ENCODE measurements at regions not wholly inside any gene's neighbourhood (a gene's known extent, or its start where the extent isn't known, plus 50 kb on each side); places are given as distances from the start of the nearest gene placed in this dataset.

DNA sequence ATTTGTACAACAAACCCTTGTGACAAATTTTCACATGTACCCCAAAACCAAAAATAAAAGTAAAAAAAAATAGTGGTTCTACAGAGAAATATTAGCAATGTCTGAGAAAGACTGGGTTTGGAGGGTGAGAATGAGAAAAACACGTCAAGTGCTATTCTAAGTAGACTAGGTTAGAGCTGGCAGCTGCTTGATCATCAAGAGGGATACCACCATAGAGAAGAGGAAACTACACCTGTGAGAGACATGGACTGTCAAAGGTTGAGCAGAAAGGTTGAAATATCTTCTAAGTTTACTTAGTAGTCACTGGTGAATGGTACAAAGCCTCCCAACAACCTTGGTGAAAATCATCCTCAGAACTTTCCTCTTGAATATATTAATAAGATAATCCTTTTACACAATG lies 126.9 kb upstream of the ITGA4 start:
- 90% methylated on average over 1 of the region's 1 CpG for WGBS (ENCODE audit: low lambda C conversion rate, missing lambda C conversion rate)
- H3K27me3 ChIP-seq = no peaks in the 10 kb centered on the region
- no peak for TF ChIP-seq EZH2phosphoT487 (IDR thresholded peaks at IDR 0.05; ENCODE audit: low read depth, severe bottlenecking, unreplicated experiment)
- TF ChIP-seq, protein P1, sequence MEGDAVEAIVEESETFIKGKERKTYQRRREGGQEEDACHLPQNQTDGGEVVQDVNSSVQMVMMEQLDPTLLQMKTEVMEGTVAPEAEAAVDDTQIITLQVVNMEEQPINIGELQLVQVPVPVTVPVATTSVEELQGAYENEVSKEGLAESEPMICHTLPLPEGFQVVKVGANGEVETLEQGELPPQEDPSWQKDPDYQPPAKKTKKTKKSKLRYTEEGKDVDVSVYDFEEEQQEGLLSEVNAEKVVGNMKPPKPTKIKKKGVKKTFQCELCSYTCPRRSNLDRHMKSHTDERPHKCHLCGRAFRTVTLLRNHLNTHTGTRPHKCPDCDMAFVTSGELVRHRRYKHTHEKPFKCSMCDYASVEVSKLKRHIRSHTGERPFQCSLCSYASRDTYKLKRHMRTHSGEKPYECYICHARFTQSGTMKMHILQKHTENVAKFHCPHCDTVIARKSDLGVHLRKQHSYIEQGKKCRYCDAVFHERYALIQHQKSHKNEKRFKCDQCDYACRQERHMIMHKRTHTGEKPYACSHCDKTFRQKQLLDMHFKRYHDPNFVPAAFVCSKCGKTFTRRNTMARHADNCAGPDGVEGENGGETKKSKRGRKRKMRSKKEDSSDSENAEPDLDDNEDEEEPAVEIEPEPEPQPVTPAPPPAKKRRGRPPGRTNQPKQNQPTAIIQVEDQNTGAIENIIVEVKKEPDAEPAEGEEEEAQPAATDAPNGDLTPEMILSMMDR (IDR thresholded peaks at IDR 0.05; ENCODE audit: poor library complexity) = no peak
- TF ChIP-seq EZH2 (IDR thresholded peaks at IDR 0.05; ENCODE audit: borderline replicate concordance) = no peak
- no peak overlapping the region for H3K27ac ChIP-seq
- H3K9me2 ChIP-seq (replicated peaks; ENCODE audit: insufficient read depth) = no peaks in the 10 kb centered on the region
- DNase-seq (ENCODE audit: low spot score) = no peak
- no peaks in the 10 kb centered on the region for H3K4me1 ChIP-seq (ENCODE audit: insufficient read depth)
- H3K9me3 ChIP-seq (ENCODE audit: low read depth) = no peaks in the 10 kb centered on the region
- H2AFZ ChIP-seq = no peak overlapping the region
- no peak overlapping the region for H3K4me2 ChIP-seq
- H3K79me2 ChIP-seq = no peaks in the 10 kb centered on the region
- H4K20me1 ChIP-seq (ENCODE audit: insufficient read depth, poor library complexity, severe bottlenecking) = no peaks in the 10 kb centered on the region
- no peaks in the 10 kb centered on the region for H3K36me3 ChIP-seq (replicated peaks; ENCODE audit: insufficient read depth, low read depth)
- H3K4me3 ChIP-seq = no peak overlapping the region

GRCh38 chr2:181332044-181332605 lies 125.1 kb upstream of the ITGA4 start:
- 76% methylated on average over 3 of the region's 3 CpGs for WGBS (ENCODE audit: low lambda C conversion rate, missing lambda C conversion rate)
- H2AFZ ChIP-seq = no peak overlapping the region
- H3K79me2 ChIP-seq = no peaks in the 10 kb centered on the region
- H3K4me1 ChIP-seq (ENCODE audit: insufficient read depth) = no peaks in the 10 kb centered on the region
- H3K4me2 ChIP-seq = no peak overlapping the region
- H4K20me1 ChIP-seq (ENCODE audit: insufficient read depth, poor library complexity, severe bottlenecking) = no peaks in the 10 kb centered on the region
- H3K27ac ChIP-seq = no peak overlapping the region
- no peak for TF ChIP-seq EZH2phosphoT487 (IDR thresholded peaks at IDR 0.05; ENCODE audit: low read depth, severe bottlenecking, unreplicated experiment)
- TF ChIP-seq EZH2 (IDR thresholded peaks at IDR 0.05; ENCODE audit: borderline replicate concordance) = no peak
- TF ChIP-seq, protein P1 (IDR thresholded peaks at IDR 0.05; ENCODE audit: poor library complexity) = no peak
- no peak overlapping the region for H3K4me3 ChIP-seq
- H3K9me2 ChIP-seq (replicated peaks; ENCODE audit: insufficient read depth) = no peaks in the 10 kb centered on the region
- no peaks in the 10 kb centered on the region for H3K9me3 ChIP-seq (ENCODE audit: low read depth)
- DNase-seq (ENCODE audit: low spot score) = no peak
- no peaks in the 10 kb centered on the region for H3K27me3 ChIP-seq
- H3K36me3 ChIP-seq (replicated peaks; ENCODE audit: insufficient read depth, low read depth) = no peaks in the 10 kb centered on the region

DNA sequence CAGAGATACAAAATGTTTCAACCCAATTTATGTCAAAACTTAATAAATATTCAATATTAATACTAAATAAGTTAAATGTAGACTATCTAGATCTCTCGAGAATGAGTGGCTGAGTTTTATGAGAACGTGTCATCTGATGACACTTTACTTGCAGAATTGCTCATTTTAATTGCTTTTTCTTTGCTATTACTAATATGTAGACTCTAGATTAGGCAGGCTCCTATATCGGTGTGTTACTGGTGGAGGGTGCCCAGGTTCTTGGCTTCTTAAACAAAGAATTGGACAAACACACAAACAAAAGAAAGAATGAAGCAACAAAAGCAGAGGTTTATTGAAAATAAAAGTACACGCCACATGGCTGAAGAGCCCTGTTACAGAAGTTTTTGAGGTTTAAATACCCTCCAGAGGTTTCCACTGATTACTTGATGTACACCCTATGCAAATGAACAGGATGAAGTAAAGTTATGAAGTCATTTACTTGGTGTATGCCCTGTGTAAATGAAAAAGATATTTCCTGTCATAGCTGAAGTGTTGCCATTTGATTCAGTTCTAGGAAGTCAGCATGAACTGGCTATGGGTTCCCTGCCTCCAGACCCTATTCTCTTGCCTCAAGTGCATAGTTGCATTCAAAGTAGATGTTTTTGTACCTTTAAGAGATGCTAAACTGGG lies 122.9 kb upstream of the ITGA4 start:
- Histone ChIP-seq H3K4me1 (ENCODE audit: insufficient read depth) (no peaks in the 10 kb centered on the region), H3K9me3 (ENCODE audit: low read depth) (no peaks in the 10 kb centered on the region), H3K9me2 (replicated peaks; ENCODE audit: insufficient read depth) (no peaks in the 10 kb centered on the region), H2AFZ (no peak overlapping the region), H3K27ac (no peak overlapping the region), H3K4me3 (no peak overlapping the region), H3K4me2 (no peak overlapping the region), H3K36me3 (replicated peaks; ENCODE audit: insufficient read depth, low read depth) (no peaks in the 10 kb centered on the region), H3K79me2 (no peaks in the 10 kb centered on the region), H4K20me1 (ENCODE audit: insufficient read depth, poor library complexity, severe bottlenecking) (no peaks in the 10 kb centered on the region), H3K27me3 (no peaks in the 10 kb centered on the region)
- no peak for DNase-seq (ENCODE audit: low spot score)
- WGBS (ENCODE audit: low lambda C conversion rate, missing lambda C conversion rate) = 88% methylated on average over 4 of the region's 4 CpGs
- TF ChIP-seq EZH2phosphoT487 (IDR thresholded peaks at IDR 0.05; ENCODE audit: low read depth, severe bottlenecking, unreplicated experiment) (no peak), EZH2 (IDR thresholded peaks at IDR 0.05; ENCODE audit: borderline replicate concordance) (no peak)
- TF ChIP-seq, protein P1 (IDR thresholded peaks at IDR 0.05; ENCODE audit: poor library complexity) = no peak

Measured in hepatocyte (in vitro differentiated cells).